ENCODE measurements at regions not wholly inside any gene's neighbourhood (a gene's known extent, or its start where the extent isn't known, plus 50 kb on each side); places are given as distances from the start of the nearest gene placed in this dataset.

- Mint-ChIP-seq H3K9me3 (ENCODE audit: low read depth) (no peaks in the 10 kb centered on the region), H3K27ac (ENCODE audit: unreplicated experiment) (peak overlapping the region; percentile 71), H3K4me1 (ENCODE audit: low read depth) (peaks cover 50% of the 10 kb centered on the region), H3K36me3 (ENCODE audit: low read depth) (no peaks in the 10 kb centered on the region), H3K4me3 (ENCODE audit: unreplicated experiment) (no peak overlapping the region), H3K27me3 (ENCODE audit: low read depth) (no peaks in the 10 kb centered on the region)
- DNase-seq (ENCODE audit: low spot score), result no peak
- TF ChIP-seq, protein P1, sequence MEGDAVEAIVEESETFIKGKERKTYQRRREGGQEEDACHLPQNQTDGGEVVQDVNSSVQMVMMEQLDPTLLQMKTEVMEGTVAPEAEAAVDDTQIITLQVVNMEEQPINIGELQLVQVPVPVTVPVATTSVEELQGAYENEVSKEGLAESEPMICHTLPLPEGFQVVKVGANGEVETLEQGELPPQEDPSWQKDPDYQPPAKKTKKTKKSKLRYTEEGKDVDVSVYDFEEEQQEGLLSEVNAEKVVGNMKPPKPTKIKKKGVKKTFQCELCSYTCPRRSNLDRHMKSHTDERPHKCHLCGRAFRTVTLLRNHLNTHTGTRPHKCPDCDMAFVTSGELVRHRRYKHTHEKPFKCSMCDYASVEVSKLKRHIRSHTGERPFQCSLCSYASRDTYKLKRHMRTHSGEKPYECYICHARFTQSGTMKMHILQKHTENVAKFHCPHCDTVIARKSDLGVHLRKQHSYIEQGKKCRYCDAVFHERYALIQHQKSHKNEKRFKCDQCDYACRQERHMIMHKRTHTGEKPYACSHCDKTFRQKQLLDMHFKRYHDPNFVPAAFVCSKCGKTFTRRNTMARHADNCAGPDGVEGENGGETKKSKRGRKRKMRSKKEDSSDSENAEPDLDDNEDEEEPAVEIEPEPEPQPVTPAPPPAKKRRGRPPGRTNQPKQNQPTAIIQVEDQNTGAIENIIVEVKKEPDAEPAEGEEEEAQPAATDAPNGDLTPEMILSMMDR (IDR thresholded peaks at IDR 0.05), result no peak
Measured at GRCh38 chr7:41581041-41581440, 121.8 kb downstream of the INHBA start.

DNA sequence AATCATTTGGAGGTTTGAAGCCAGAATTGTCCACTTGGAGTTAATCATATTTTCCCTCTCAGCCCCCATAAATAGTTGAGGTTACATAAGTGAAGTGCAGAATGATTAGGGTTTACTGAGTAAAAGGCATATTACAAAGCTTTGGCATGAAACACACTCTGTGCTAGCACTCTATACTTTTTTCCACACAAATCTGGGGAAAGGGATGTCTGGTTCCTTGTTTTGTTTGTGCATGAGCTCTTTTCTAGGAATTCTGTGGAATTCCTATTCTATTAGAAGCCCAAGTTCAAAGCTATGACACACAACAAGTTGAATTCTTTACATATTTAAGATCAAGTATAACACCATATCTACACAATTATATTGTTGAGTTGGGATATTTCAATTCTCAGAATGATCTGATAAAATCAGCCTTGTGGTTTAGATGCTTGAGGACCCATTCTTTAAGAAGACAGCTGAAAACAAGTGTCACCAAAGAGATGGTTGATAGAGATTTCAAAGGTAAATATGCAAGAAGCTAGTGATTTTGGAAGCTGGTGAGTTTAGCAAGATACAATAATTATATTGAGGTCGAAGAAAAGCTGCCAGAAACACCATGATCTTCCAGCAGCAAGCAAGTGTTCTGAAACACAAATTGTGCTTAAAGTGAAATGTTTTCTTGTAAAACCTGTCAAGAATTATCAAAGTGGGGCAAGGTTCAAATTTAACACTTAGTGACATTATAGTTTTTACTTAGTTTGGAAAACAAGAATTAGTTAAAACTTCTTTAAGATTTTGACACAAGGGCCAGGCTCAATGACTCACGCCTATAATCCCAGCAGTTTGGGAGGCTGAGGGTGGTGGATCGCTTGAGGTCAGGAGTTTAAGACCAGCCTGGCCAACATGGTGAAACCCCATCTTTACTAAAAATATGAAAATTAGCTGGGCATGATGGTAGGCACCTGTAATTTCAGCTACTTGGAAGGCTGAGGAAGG lies 122.6 kb downstream of the INHBA start:
- DNase-seq (ENCODE audit: low spot score), result no peak
- Mint-ChIP-seq H3K9me3 (ENCODE audit: low read depth) (no peaks in the 10 kb centered on the region), H3K4me3 (ENCODE audit: unreplicated experiment) (no peak overlapping the region), H3K27me3 (ENCODE audit: low read depth) (no peaks in the 10 kb centered on the region), H3K36me3 (ENCODE audit: low read depth) (no peaks in the 10 kb centered on the region), H3K4me1 (ENCODE audit: low read depth) (peaks cover 51% of the 10 kb centered on the region), H3K27ac (ENCODE audit: unreplicated experiment) (peak overlapping the region; percentile 71)
- TF ChIP-seq, protein P1 (IDR thresholded peaks at IDR 0.05), result no peak

DNA sequence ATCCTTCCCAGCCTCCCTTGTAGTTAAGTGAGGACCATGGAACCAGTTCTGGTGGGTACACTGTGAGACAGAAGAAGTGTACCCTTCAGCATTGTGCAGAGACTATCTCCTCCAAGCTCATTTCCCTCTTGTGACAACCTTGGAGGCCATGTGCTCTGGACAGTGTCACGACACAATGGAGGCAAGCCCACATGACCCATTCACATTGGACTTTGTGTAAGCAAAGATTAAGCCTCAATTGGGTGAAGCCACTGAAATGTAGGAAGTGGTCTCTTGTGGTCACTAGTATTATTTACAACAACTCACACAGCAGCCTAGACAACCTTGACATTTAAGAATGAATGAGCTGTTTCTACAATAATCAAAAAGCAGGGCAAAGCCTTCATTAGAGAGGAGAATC lies 124.2 kb downstream of the INHBA start:
- Mint-ChIP-seq H3K27ac (ENCODE audit: unreplicated experiment) (no peak overlapping the region), H3K4me3 (ENCODE audit: unreplicated experiment) (no peak overlapping the region), H3K27me3 (ENCODE audit: low read depth) (no peaks in the 10 kb centered on the region), H3K9me3 (ENCODE audit: low read depth) (no peaks in the 10 kb centered on the region), H3K4me1 (ENCODE audit: low read depth) (peaks cover 57% of the 10 kb centered on the region), H3K36me3 (ENCODE audit: low read depth) (no peaks in the 10 kb centered on the region)
- TF ChIP-seq, protein P1 (IDR thresholded peaks at IDR 0.05), result no peak
- DNase-seq (ENCODE audit: low spot score), result no peak

DNA sequence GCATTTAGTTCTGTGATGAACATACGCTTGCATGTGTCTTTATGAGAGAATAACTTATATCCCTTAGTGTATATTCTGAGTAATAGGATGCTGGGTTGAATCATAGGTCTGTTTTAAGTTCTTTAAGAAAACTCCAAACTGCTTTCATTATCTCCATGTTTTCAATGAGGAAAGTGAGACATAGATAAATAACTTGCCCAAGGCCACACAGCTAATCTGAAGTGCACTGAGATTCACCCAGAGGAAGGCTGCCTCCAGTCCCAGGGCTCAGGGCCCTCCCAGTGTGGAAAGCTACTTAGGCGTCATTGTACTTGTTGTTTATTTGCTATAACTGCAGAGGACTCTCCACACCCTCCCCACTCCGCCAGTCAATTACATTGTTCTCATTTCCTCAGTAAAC lies 126.7 kb downstream of the INHBA start:
- H3K4me3 Mint-ChIP-seq (ENCODE audit: unreplicated experiment), result no peak overlapping the region
- no peak for DNase-seq (ENCODE audit: low spot score)
- TF ChIP-seq, protein P1 (IDR thresholded peaks at IDR 0.05), result no peak
- H3K9me3 Mint-ChIP-seq (ENCODE audit: low read depth), result no peaks in the 10 kb centered on the region
- peaks cover 49% of the 10 kb centered on the region for H3K4me1 Mint-ChIP-seq (ENCODE audit: low read depth)
- no peaks in the 10 kb centered on the region for H3K27me3 Mint-ChIP-seq (ENCODE audit: low read depth)
- no peak overlapping the region for H3K27ac Mint-ChIP-seq (ENCODE audit: unreplicated experiment)
- no peaks in the 10 kb centered on the region for H3K36me3 Mint-ChIP-seq (ENCODE audit: low read depth)

GRCh38 chr7:41574377-41574776 lies 128.5 kb downstream of the INHBA start:
- Mint-ChIP-seq H3K9me3 (ENCODE audit: low read depth) (no peaks in the 10 kb centered on the region), H3K4me3 (ENCODE audit: unreplicated experiment) (no peak overlapping the region), H3K27me3 (ENCODE audit: low read depth) (no peaks in the 10 kb centered on the region), H3K27ac (ENCODE audit: unreplicated experiment) (no peak overlapping the region), H3K36me3 (ENCODE audit: low read depth) (no peaks in the 10 kb centered on the region), H3K4me1 (ENCODE audit: low read depth) (peaks cover 35% of the 10 kb centered on the region)
- TF ChIP-seq, protein P1 (IDR thresholded peaks at IDR 0.05), result no peak
- no peak for DNase-seq (ENCODE audit: low spot score)
